ENCODE measurements at regions not wholly inside any gene's neighbourhood (a gene's known extent, or its start where the extent isn't known, plus 50 kb on each side); places are given as distances from the start of the nearest gene placed in this dataset.

DNA sequence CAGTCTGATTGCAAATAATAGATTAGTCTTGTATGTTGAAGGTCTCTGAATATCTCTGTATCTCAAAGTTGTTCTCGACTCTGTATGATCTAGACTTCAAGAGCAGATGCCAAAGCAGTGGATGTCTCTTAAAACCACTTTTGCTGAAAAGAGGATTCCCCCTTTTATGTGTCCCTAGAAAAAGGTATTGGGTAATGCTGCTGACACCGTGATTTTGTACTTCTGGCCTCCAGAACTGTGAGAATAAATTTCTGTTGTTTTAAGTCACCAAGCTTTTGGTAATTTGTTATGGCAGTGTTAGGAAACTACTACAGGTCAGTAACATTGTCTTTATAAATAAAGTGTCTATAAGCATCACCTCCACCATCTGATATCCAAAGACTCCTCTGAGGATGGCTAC is 85.3 kb upstream of the PIK3R1 start:
- TF ChIP-seq POLR2AphosphoS5 (IDR thresholded peaks at IDR 0.05; ENCODE audit: insufficient read depth in 1 of 2, low read depth in 1 of 2) (no peak), POLR2A (IDR thresholded peaks at IDR 0.05) (no peak)
- TF ChIP-seq, protein P1, sequence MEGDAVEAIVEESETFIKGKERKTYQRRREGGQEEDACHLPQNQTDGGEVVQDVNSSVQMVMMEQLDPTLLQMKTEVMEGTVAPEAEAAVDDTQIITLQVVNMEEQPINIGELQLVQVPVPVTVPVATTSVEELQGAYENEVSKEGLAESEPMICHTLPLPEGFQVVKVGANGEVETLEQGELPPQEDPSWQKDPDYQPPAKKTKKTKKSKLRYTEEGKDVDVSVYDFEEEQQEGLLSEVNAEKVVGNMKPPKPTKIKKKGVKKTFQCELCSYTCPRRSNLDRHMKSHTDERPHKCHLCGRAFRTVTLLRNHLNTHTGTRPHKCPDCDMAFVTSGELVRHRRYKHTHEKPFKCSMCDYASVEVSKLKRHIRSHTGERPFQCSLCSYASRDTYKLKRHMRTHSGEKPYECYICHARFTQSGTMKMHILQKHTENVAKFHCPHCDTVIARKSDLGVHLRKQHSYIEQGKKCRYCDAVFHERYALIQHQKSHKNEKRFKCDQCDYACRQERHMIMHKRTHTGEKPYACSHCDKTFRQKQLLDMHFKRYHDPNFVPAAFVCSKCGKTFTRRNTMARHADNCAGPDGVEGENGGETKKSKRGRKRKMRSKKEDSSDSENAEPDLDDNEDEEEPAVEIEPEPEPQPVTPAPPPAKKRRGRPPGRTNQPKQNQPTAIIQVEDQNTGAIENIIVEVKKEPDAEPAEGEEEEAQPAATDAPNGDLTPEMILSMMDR (IDR thresholded peaks at IDR 0.05), result no peak
- DNase-seq (ENCODE audit: extremely low spot score in 2 of 2), result no peak
- no peaks in the 10 kb centered on the region for H3K9me3 ChIP-seq
- H3K4me3 ChIP-seq, result no peak overlapping the region
- intact Hi-C loops (cut with DNase I), result no loop called here
- H3K4me1 ChIP-seq, result no peaks in the 10 kb centered on the region
- H3K27ac ChIP-seq, result no peak overlapping the region
- H3K36me3 ChIP-seq, result no peaks in the 10 kb centered on the region
- no peaks in the 10 kb centered on the region for H3K27me3 ChIP-seq

DNA sequence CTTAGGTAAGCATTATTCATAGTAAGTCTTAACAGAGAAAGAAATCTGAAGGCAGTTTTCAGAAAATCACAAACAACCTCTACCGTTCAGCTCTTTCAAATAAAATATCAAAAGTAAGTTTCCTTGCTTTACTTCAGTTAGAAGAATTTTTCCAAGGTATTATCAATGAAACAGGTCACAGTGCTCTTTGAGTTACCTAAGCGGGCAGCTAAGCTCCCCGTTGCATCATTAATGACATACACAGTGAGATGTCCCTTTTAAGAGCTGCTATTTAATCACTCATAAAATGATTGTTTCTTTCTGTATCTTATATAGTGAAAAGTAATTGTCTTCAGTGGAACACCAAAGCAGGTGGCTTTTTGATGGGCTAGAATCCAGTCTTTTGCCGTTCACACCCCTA is 86.2 kb upstream of the PIK3R1 start:
- no peak overlapping the region for H3K4me3 ChIP-seq
- no peaks in the 10 kb centered on the region for H3K36me3 ChIP-seq
- no peak for DNase-seq (ENCODE audit: extremely low spot score in 2 of 2)
- no peak overlapping the region for H3K27ac ChIP-seq
- intact Hi-C loops (cut with DNase I), result no loop called here
- H3K4me1 ChIP-seq, result no peaks in the 10 kb centered on the region
- TF ChIP-seq, protein P1 (IDR thresholded peaks at IDR 0.05), result no peak
- TF ChIP-seq POLR2AphosphoS5 (IDR thresholded peaks at IDR 0.05; ENCODE audit: insufficient read depth in 1 of 2, low read depth in 1 of 2) (no peak), POLR2A (IDR thresholded peaks at IDR 0.05) (no peak)
- no peaks in the 10 kb centered on the region for H3K9me3 ChIP-seq
- no peaks in the 10 kb centered on the region for H3K27me3 ChIP-seq

DNA sequence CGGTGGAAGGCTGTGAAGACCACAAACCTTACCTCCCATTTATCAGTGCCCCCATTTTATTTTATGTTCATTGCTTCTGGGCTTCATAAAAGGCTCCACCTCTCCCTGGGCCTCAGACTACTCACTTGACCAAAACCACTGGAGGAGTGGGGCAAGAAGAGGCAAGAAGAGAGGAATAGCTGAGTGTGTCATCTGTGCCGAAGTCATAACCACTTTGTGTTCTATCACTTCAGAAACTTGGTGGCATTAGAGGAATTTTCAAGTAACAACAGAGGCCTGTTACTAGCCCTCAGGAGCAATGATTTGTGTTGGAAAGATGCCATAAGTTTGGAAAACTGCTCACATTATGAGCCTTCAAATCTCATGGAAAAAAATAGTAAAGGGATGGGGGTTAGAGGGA is 88.7 kb upstream of the PIK3R1 start:
- Histone ChIP-seq H3K4me1 (no peaks in the 10 kb centered on the region), H3K4me3 (no peak overlapping the region), H3K27ac (no peak overlapping the region), H3K36me3 (no peaks in the 10 kb centered on the region), H3K9me3 (no peaks in the 10 kb centered on the region), H3K27me3 (no peaks in the 10 kb centered on the region)
- no peak for TF ChIP-seq POLR2AphosphoS5 (IDR thresholded peaks at IDR 0.05; ENCODE audit: insufficient read depth in 1 of 2, low read depth in 1 of 2)
- no peak for TF ChIP-seq POLR2A (IDR thresholded peaks at IDR 0.05)
- TF ChIP-seq, protein P1 (IDR thresholded peaks at IDR 0.05), result no peak
- intact Hi-C loops (cut with DNase I), result no loop called here
- DNase-seq (ENCODE audit: extremely low spot score in 2 of 2), result no peak

DNA sequence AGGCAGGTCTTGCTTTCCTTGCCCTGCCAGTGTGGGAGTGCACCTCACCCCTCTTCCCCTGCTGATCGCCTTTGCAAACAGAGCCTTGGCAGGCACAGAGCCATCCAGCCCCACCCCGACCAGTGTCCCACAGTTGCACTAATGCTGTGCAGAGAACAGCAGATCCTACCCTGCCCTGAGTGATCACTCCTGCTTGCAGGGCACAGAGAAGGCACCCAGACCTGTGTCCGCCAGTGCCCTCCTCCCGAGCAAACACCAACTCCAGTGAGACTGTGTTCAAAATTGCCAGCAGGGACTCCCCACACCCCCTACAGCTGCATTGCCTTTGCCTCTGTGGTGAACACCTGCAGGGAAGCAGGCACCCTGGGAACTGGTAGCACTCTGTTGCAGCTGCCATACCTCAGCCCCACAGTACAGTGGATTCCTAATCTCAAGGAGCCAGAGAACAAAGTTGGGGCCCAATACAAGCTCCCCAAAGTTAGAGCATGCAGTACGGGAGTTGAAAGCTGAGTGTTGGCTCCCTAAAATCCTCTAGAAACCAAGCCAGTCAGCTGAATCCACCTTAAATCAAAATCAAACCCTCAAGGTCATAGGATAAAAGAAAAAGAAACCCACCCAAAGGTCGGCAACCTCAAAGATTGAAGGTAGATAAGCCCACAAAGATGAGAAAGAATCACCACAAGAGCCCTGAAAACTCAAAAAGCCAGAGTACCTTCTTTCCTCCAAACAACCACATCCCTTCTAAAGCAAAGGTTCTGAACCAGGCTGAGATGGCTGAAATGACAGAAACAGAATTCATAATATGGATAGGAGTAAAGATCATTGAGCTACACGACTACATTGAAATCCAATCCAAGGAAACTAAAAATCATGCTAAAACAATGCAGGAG is 92.9 kb upstream of the PIK3R1 start:
- intact Hi-C loops (cut with DNase I), result no loop called here
- H3K27me3 ChIP-seq, result no peaks in the 10 kb centered on the region
- TF ChIP-seq POLR2AphosphoS5 (IDR thresholded peaks at IDR 0.05; ENCODE audit: insufficient read depth in 1 of 2, low read depth in 1 of 2) (no peak), POLR2A (IDR thresholded peaks at IDR 0.05) (no peak)
- TF ChIP-seq, protein P1 (IDR thresholded peaks at IDR 0.05), result no peak
- no peak overlapping the region for H3K4me3 ChIP-seq
- H3K27ac ChIP-seq, result no peak overlapping the region
- no peaks in the 10 kb centered on the region for H3K9me3 ChIP-seq
- no peaks in the 10 kb centered on the region for H3K4me1 ChIP-seq
- no peaks in the 10 kb centered on the region for H3K36me3 ChIP-seq
- no peak for DNase-seq (ENCODE audit: extremely low spot score in 2 of 2)

DNA sequence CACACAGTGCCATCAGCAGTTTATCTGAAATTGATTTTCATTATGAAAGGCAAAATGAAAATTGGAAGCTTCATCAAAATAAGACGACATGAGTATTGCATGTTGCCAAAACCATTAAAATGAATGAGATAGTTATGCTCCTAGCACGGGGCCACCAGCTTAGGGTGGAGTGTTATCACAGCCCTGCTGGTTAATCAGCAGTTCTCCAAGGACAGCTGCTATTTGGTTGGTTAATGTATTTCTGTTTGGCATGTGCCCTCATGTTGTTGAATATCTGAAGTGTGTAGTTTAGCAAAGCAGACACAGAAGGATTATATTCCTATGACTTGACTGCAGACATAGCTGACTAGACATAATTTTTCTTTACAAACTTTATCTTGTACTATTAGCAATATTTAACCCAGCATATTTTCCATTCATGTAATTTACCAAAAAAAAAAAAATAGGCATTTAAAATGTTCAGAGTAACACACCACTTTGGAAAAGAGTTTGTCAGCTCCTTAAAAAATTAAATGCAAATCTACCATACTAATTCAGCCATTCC is 98.6 kb upstream of the PIK3R1 start:
- intact Hi-C loops (cut with DNase I), result no loop called here
- Histone ChIP-seq H3K4me3 (no peak overlapping the region), H3K36me3 (no peaks in the 10 kb centered on the region), H3K27me3 (no peaks in the 10 kb centered on the region), H3K27ac (no peak overlapping the region), H3K9me3 (no peaks in the 10 kb centered on the region), H3K4me1 (no peaks in the 10 kb centered on the region)
- TF ChIP-seq POLR2A (IDR thresholded peaks at IDR 0.05) (no peak), POLR2AphosphoS5 (IDR thresholded peaks at IDR 0.05; ENCODE audit: insufficient read depth in 1 of 2, low read depth in 1 of 2) (no peak)
- TF ChIP-seq, protein P1 (IDR thresholded peaks at IDR 0.05), result no peak
- no peak for DNase-seq (ENCODE audit: extremely low spot score in 2 of 2)

Measured in vagina (tissue), 2 donors.